Spleen (tissue), 11 donors: ENCODE measurements at regions not wholly inside any gene's neighbourhood (a gene's known extent, or its start where the extent isn't known, plus 50 kb on each side); places are given as distances from the start of the nearest gene placed in this dataset.

Source experiments
- DNase-seq: peaks from one replicate; pipeline ENCODE4 v3.0.0-alpha.2; 2020
- H3K27ac ChIP-seq, 8 donors: fragments of 200-600 bp; sonication (generic) in 7 of 8; 1 replicate in 4 of 8; 2 replicates in 4 of 8; pipeline versions ENCODE4 v1.5.0 to v1.8.0; 2016 to 2021; ENCODE audit warnings: inconsistent platforms in 4 of 8, mild to moderate bottlenecking in 4 of 8, moderate library complexity in 1 of 8
- H3K27me3 ChIP-seq, 7 donors: fragments of 200-600 bp; sonication (generic) in 6 of 7; replicated peaks in 1 of 7; 1 replicate in 4 of 7; 2 replicates in 3 of 7; pipeline versions ENCODE4 v1.5.0 to v1.8.0; 2016 to 2021; ENCODE audit warnings: inconsistent platforms in 3 of 7, mild to moderate bottlenecking in 1 of 7
- H3K36me3 ChIP-seq, 6 donors: fragments of 200-600 bp; sonication (generic) in 5 of 6; 1 replicate in 4 of 6; 2 replicates in 2 of 6; pipeline versions ENCODE4 v1.5.0 to v1.8.0; 2016 to 2021; ENCODE audit warnings: inconsistent platforms in 2 of 6
- H3K4me1 ChIP-seq, 6 donors: fragments of 200-600 bp; sonication (generic) in 5 of 6; 1 replicate in 3 of 6; 2 replicates in 3 of 6; pipeline versions ENCODE4 v1.5.0 to v1.8.0; 2016 to 2021; ENCODE audit warnings: inconsistent platforms in 3 of 6
- H3K4me3 ChIP-seq, 8 donors: fragments of 200-600 bp; sonication (generic) in 7 of 8; 1 replicate in 4 of 8; 2 replicates in 4 of 8; pipeline versions ENCODE4 v1.5.0 to v1.8.0; 2016 to 2021; ENCODE audit warnings: inconsistent platforms in 4 of 8, mild to moderate bottlenecking in 4 of 8, moderate library complexity in 2 of 8
- H3K9me3 ChIP-seq, 8 donors: fragments of 200-600 bp; sonication (generic) in 7 of 8; 1 replicate in 4 of 8; 2 replicates in 4 of 8; pipeline versions ENCODE4 v1.5.0 to v1.8.0; 2016 to 2021; ENCODE audit warnings: inconsistent platforms in 4 of 8
- POLR2A ChIP-seq, 3 donors: fragments of 450-650 bp; IDR thresholded peaks; one replicate each; pipeline ENCODE4 v1.5.1; 2017; ENCODE audit warnings: antibody characterized with exemption in 3 of 3, mild to moderate bottlenecking in 1 of 3
- POLR2AphosphoS5 ChIP-seq, 3 donors: sonication (generic); formaldehyde crosslinking; IDR thresholded peaks; one replicate each; pipeline ENCODE4 v1.5.1; 2017; ENCODE audit warnings: antibody characterized with exemption in 3 of 3
- WGBS, 5 donors: extraction: QIAGEN DNeasy Blood & Tissue Kit in 3 of 5; methylation state at CpG; one replicate each; pipeline versions ENCODE4 v1.1.5 to v1.1.7; 2013 to 2018; 5-methylcytosine and 5-hydroxymethylcytosine counted together
- intact Hi-C: fragments of 100-400 bp; cut with DNase I; formaldehyde crosslinking; loops from one replicate; pipeline ENCODE4 v1.15.0; 2023; ENCODE audit warnings: low total_unique reads
- TF ChIP-seq, protein P1 (sequence below), 11 experiments: fragments of 200-600 bp in 7 of 11; fragments of 450-650 bp in 4 of 11; sonication (generic) in 4 of 11; IDR thresholded peaks in 8 of 11; conservative IDR thresholded peaks in 3 of 11; 1 replicate in 7 of 11; 2 replicates in 4 of 11; pipeline versions ENCODE4 v1.4.0 to v1.8.0; 2016 to 2021; ENCODE audit warnings: antibody characterized with exemption in 11 of 11, inconsistent platforms in 4 of 11, mild to moderate bottlenecking in 1 of 11
- donor health status: healthy with polysubstance abuse.
- donor health status: DM: no; HTN: no; CAD: no; lungs with moderate emphysema.
- donor health status: DM: no; HTN: no; CAD: no.
- donor health status: Bipolar disorder and iron deficiency.
- donor health status: healthy.
- donor health status: DM: no; HTN: no; CAD: no.
- donor health status: DM: yes; HTN: yes; CAD: no.

DNA sequence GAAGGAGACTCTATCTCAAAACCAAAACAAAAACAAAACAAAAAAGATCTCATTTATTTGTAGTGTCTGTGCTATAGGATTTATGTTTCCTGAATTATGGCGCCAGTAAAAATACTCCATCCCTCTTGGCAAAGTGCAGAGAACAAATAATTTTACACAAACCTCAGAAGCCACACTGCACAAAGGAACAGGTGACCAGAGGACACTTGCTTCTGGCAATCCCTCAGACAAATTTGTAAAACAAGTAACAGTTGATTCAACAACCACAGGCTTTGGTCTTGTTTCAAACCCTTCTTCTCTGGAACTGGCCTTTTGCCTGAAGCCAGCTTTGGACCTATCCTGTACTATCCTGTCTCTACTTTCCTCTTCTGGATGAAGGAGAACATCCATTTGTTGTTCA, 502.1 kb downstream of the DMAC1 start:
- Histone ChIP-seq H3K9me3 (peaks cover 0 to 6% (median 0%) of the 10 kb centered on the region in 8 donors), H3K4me1 (no peaks in the 10 kb centered on the region), H3K36me3 (no peaks in the 10 kb centered on the region), H3K4me3 (no peak overlapping the region), H3K27ac (no peak overlapping the region), H3K27me3 (peaks cover 0 to 20% (median 0%) of the 10 kb centered on the region in 7 donors)
- no peak for DNase-seq
- WGBS, 5 donors = 86 to 98% (median 88%) methylated on average over 1 of the region's 1 CpG
- intact Hi-C loops = no loop called here
- TF ChIP-seq, protein P1, sequence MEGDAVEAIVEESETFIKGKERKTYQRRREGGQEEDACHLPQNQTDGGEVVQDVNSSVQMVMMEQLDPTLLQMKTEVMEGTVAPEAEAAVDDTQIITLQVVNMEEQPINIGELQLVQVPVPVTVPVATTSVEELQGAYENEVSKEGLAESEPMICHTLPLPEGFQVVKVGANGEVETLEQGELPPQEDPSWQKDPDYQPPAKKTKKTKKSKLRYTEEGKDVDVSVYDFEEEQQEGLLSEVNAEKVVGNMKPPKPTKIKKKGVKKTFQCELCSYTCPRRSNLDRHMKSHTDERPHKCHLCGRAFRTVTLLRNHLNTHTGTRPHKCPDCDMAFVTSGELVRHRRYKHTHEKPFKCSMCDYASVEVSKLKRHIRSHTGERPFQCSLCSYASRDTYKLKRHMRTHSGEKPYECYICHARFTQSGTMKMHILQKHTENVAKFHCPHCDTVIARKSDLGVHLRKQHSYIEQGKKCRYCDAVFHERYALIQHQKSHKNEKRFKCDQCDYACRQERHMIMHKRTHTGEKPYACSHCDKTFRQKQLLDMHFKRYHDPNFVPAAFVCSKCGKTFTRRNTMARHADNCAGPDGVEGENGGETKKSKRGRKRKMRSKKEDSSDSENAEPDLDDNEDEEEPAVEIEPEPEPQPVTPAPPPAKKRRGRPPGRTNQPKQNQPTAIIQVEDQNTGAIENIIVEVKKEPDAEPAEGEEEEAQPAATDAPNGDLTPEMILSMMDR (IDR thresholded peaks at IDR 0.05 in 8 of 11, conservative IDR thresholded peaks at IDR 0.05 in 3 of 11) = no peak
- TF ChIP-seq POLR2AphosphoS5 (IDR thresholded peaks at IDR 0.05) = no peak
- no peak for TF ChIP-seq POLR2A (IDR thresholded peaks at IDR 0.05)

DNA sequence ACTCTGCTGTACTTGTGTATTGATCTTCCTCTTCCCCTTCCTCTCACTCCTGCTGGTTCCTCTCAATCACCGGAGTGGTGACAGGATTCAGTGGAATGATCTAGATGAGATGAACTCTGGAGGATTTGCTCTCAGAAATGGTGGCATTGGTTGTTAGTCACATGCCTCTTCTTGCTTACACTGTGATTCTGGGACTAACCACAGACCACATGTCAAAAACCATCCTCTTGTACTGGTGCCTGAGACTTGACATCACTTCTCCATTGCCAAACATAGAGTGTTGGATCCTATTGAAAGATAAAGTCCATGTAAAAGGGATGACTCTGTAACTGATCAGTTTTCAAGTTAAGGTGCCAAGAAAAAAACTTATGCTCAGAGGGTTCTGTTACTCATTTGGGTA, 506.5 kb downstream of the DMAC1 start:
- peaks cover 0 to 13% (median 0%) of the 10 kb centered on the region in 7 donors for H3K27me3 ChIP-seq
- H3K27ac ChIP-seq = no peak overlapping the region
- H3K4me1 ChIP-seq = no peaks in the 10 kb centered on the region
- WGBS, 5 donors = 82 to 91% (median 84%) methylated on average over 1 of the region's 1 CpG
- intact Hi-C loops = no loop called here
- TF ChIP-seq, protein P1 (IDR thresholded peaks at IDR 0.05 in 8 of 11, conservative IDR thresholded peaks at IDR 0.05 in 3 of 11) = no peak
- TF ChIP-seq POLR2AphosphoS5 (IDR thresholded peaks at IDR 0.05) (no peak), POLR2A (IDR thresholded peaks at IDR 0.05) (no peak)
- H3K36me3 ChIP-seq = no peaks in the 10 kb centered on the region
- no peak for DNase-seq
- H3K4me3 ChIP-seq = no peak overlapping the region
- no peaks in the 10 kb centered on the region for H3K9me3 ChIP-seq

DNA sequence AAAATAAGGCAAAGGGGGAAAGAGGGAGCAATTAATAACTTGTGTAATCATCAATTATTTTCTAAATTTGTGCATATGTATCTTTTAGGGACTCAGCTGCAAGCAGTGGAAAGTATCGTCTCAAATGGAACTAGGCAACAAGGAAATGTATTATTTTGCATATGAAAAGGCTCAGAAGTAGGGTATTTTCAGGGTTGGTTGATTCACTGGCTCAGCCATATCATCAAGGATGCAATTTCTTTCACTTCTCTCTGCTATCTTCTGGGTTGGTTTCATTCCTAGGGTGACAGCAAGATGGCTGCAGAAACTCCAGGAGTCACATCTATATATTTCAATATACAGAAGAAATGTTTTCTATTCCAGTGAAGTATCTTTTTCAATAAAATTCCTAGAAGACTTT, 509.8 kb downstream of the DMAC1 start:
- Histone ChIP-seq H3K27me3 (peaks cover 0 to 8% (median 0%) of the 10 kb centered on the region in 7 donors), H3K27ac (no peak overlapping the region), H3K9me3 (no peaks in the 10 kb centered on the region), H3K36me3 (no peaks in the 10 kb centered on the region), H3K4me1 (no peaks in the 10 kb centered on the region), H3K4me3 (no peak overlapping the region)
- 76 to 83% (median 78%) methylated on average over 1 of the region's 1 CpG for WGBS, 5 donors
- intact Hi-C loops = no loop called here
- TF ChIP-seq POLR2AphosphoS5 (IDR thresholded peaks at IDR 0.05) (no peak), POLR2A (IDR thresholded peaks at IDR 0.05) (no peak)
- TF ChIP-seq, protein P1 (IDR thresholded peaks at IDR 0.05 in 8 of 11, conservative IDR thresholded peaks at IDR 0.05 in 3 of 11) = no peak
- no peak for DNase-seq

DNA sequence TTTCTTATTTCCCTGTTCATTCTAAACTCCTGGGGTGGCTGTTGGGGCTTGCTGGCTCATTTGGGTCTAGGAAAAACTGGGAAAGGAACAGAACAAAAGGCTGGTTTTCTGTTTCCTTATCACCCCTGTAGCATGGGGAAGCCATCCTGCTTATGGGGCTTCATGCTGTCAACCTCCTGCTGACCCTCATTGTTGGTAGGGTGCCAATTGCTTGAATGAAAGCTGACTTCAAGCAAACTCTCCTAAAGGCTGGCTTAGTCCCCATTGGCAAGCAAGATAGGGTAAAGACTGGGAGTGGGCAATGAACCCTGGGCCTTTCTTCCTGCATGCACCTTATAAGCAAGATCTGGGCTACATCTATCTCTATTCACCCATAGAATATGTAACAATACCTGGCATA, 511.6 kb downstream of the DMAC1 start:
- no peak for DNase-seq
- H3K27ac ChIP-seq = no peak overlapping the region
- no peaks in the 10 kb centered on the region for H3K9me3 ChIP-seq
- intact Hi-C loops = no loop called here
- H3K27me3 ChIP-seq = peaks cover 0 to 5% (median 0%) of the 10 kb centered on the region in 7 donors
- no peaks in the 10 kb centered on the region for H3K4me1 ChIP-seq
- TF ChIP-seq POLR2AphosphoS5 (IDR thresholded peaks at IDR 0.05) = no peak
- TF ChIP-seq POLR2A (IDR thresholded peaks at IDR 0.05) = no peak
- TF ChIP-seq, protein P1 (IDR thresholded peaks at IDR 0.05 in 8 of 11, conservative IDR thresholded peaks at IDR 0.05 in 3 of 11) = no peak
- H3K36me3 ChIP-seq = no peaks in the 10 kb centered on the region
- H3K4me3 ChIP-seq = no peak overlapping the region
